ENCODE measurements at regions not wholly inside any gene's neighbourhood (a gene's known extent, or its start where the extent isn't known, plus 50 kb on each side); places are given as distances from the start of the nearest gene placed in this dataset.

- TF ChIP-seq GATA2 (IDR thresholded peaks at IDR 0.05; ENCODE audit: low read depth, low read length): no peak
- TF ChIP-seq GATA3 (IDR thresholded peaks at IDR 0.05; ENCODE audit: low read depth, low read length): no peak
Observed at GRCh38 chr12:108410689-108411088, 71.6 kb upstream of the CMKLR1 start.

Measured in SH-SY5Y (cell line).